GM12873 (cell line): ENCODE measurements at regions not wholly inside any gene's neighbourhood (a gene's known extent, or its start where the extent isn't known, plus 50 kb on each side); places are given as distances from the start of the nearest gene placed in this dataset.

ENCODE experiments used
- CTCF ChIP-seq: IDR thresholded peaks from 2 replicates; pipeline ENCODE4 v1.5.1; 2012; ENCODE audit warnings: low read depth, mild to moderate bottlenecking, moderate library complexity, low read length, control low read depth; ENCODE audit not compliant: insufficient read depth; ENCODE audit errors: missing control alignments

- no peak for TF ChIP-seq CTCF
These were observed 434.9 kb upstream of the TPM1 start for GRCh38 chr15:62607643-62608042.

DNA sequence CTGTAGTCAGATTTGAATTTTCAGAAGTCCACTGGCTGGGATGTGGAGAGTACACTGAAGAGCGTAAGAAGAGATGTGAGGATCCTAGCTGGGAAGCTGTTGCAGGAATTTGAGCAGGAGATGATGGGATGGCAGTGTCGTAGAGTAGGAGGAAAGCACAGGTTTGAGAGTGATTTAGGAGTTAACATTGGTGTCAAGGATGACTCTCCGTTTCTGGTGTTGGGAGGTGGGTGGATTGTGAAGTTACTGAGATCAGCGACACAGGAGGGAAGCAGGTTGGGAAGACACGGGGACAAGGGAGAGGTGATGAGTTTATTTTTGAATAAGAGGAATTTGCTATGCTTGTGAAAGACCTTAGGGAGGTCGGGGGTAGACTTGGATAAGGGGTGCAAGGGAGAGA is 434.2 kb upstream of the TPM1 start:
- no peak for TF ChIP-seq CTCF

- no peak for TF ChIP-seq CTCF
These were observed 432.2 kb upstream of the TPM1 start for GRCh38 chr15:62610265-62610869.

- no peak for TF ChIP-seq CTCF
These were observed 431.5 kb upstream of the TPM1 start for GRCh38 chr15:62611002-62611401.

- TF ChIP-seq CTCF = no peak
These were observed 430.3 kb upstream of the TPM1 start for GRCh38 chr15:62612183-62612733.

DNA sequence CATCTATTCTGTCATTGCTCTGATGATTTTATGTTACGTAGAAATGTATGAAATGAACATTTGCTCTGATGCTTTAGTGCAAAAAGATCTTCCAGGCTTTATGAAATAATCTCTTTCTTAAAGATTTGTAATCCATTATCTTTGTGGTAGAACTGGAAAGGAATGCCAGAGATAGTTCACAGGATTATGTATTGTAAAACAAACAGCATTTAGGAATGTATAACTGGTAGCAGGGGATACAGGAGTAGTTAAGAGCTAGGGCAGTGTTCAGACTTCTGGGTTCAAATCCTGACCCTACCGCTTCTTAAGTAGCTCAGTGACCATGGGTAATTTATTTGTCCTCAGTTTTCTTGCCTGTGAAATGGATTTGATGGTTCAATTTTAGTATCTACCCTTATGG is 429.8 kb upstream of the TPM1 start:
- TF ChIP-seq CTCF = no peak

- TF ChIP-seq CTCF = no peak
These were observed 425.8 kb upstream of the TPM1 start for GRCh38 chr15:62616746-62617145.
